CD4-positive, alpha-beta T cell (primary cell): ENCODE measurements at regions not wholly inside any gene's neighbourhood (a gene's known extent, or its start where the extent isn't known, plus 50 kb on each side); places are given as distances from the start of the nearest gene placed in this dataset.

Experiments used
- ATAC-seq: fragments of 200-7000 bp; cut with Tn5 transposase; one replicate; pipeline ENCODE4 v1.10.0; 2022; ENCODE audit warnings: mild to moderate bottlenecking; ENCODE audit not compliant: poor library complexity
- CTCF ChIA-PET: fragments of 350-600 bp; sonication (Branson Sonifier 250); formaldehyde crosslinking; loops from one replicate; lab custom pipeline; 2021; ENCODE audit warnings: antibody characterized with exemption, inconsistent platforms; lab: Charles Lee
- POLR2A ChIA-PET: fragments of 350-600 bp; sonication (Branson Sonifier 250); formaldehyde crosslinking; loops from one replicate; lab custom pipeline; 2021; ENCODE audit warnings: antibody characterized with exemption, inconsistent platforms; lab: Charles Lee
- DNase-seq, 14 experiments: peaks; one replicate each; pipeline ENCODE4 v3.0.0-alpha.2; 2013 to 2020; ENCODE audit warnings: mixed read lengths in 2 of 14
- H3K27ac ChIP-seq, 2 donors: one replicate each; pipeline versions ENCODE4 v1.5.1 to v1.7.0; 2013; ENCODE audit warnings: low read length in 2 of 2, low read depth in 1 of 2, mild to moderate bottlenecking in 1 of 2
- H3K27me3 ChIP-seq, 2 experiments: 1 replicate in 1 of 2; 2 replicates in 1 of 2; pipeline versions ENCODE4 v1.6.1 to v1.7.0; 2013; ENCODE audit warnings: low read length in 2 of 2, control low read depth in 1 of 2, mild to moderate bottlenecking in 1 of 2, moderate library complexity in 1 of 2; ENCODE audit not compliant: insufficient read depth in 2 of 2, control insufficient read depth in 1 of 2
- H3K36me3 ChIP-seq: one replicate; pipeline ENCODE4 v1.6.1; 2013; ENCODE audit warnings: low read length, control low read depth; ENCODE audit not compliant: insufficient read depth
- H3K4me1 ChIP-seq: one replicate; pipeline ENCODE4 v1.6.1; 2013; ENCODE audit warnings: low read length, control low read depth; ENCODE audit not compliant: insufficient read depth
- H3K4me3 ChIP-seq: one replicate; pipeline ENCODE4 v1.5.1; 2013; ENCODE audit warnings: mild to moderate bottlenecking, low read length, moderate library complexity
- H3K9me3 ChIP-seq, 2 experiments: 1 replicate in 1 of 2; 2 replicates in 1 of 2; pipeline versions ENCODE4 v1.6.1 to v1.7.0; 2013; ENCODE audit warnings: low read length in 2 of 2, mild to moderate bottlenecking in 2 of 2, control low read depth in 1 of 2, moderate library complexity in 1 of 2; ENCODE audit not compliant: control insufficient read depth in 1 of 2, insufficient read depth in 1 of 2
- H3K27ac Mint-ChIP-seq: one replicate; pipeline ENCODE4 v1.8.0; 2020; ENCODE audit warnings: mixed read lengths
- H3K27me3 Mint-ChIP-seq: one replicate; pipeline ENCODE4 v1.8.0; 2021; ENCODE audit warnings: mixed read lengths
- H3K36me3 Mint-ChIP-seq: one replicate; pipeline ENCODE4 v1.8.0; 2021; ENCODE audit warnings: low read depth, mixed read lengths
- H3K4me1 Mint-ChIP-seq: one replicate; pipeline ENCODE4 v1.8.0; 2021; ENCODE audit warnings: low read depth, mixed read lengths
- H3K4me3 Mint-ChIP-seq: one replicate; pipeline ENCODE4 v1.8.0; 2020; ENCODE audit warnings: mild to moderate bottlenecking, mixed read lengths
- H3K9me3 Mint-ChIP-seq: one replicate; pipeline ENCODE4 v1.8.0; 2020; ENCODE audit warnings: mixed read lengths
- CTCF ChIP-seq: fragments of 200-600 bp; IDR thresholded peaks from one replicate; pipeline ENCODE4 v1.8.0; 2022; ENCODE audit warnings: antibody characterized with exemption, mild to moderate bottlenecking
- intact Hi-C, 2 experiments: fragments of 100-400 bp; cut with DNase I in 1 of 2; cut with micrococcal nuclease in 1 of 2; formaldehyde crosslinking; loops; one replicate each; pipeline versions ENCODE4 v1.15.1 to v1.9.0; 2023 to 2025; cut with DNase I, micrococcal nuclease

GRCh38 chr2:144158096-144158495, 361.8 kb downstream of the ZEB2 start:
- Histone ChIP-seq H3K27me3 (no peaks in the 10 kb centered on the region), H3K4me3 (no peak overlapping the region), H3K36me3 (no peaks in the 10 kb centered on the region), H3K27ac (no peak overlapping the region), H3K9me3 (no peaks in the 10 kb centered on the region), H3K4me1 (no peaks in the 10 kb centered on the region)
- Mint-ChIP-seq H3K36me3 (no peaks in the 10 kb centered on the region), H3K9me3 (no peaks in the 10 kb centered on the region), H3K27me3 (no peaks in the 10 kb centered on the region), H3K27ac (no peak overlapping the region), H3K4me3 (no peak overlapping the region), H3K4me1 (no peaks in the 10 kb centered on the region)
- ChIA-PET POLR2A (no interaction called here), CTCF (no interaction called here)
- ATAC-seq (no peak), DNase-seq (no peak)
- intact Hi-C loops = no loop called here
- TF ChIP-seq CTCF = no peak

GRCh38 chr2:144156736-144157640, 362.9 kb downstream of the ZEB2 start:
- no peak overlapping the region for H3K4me3 Mint-ChIP-seq
- POLR2A ChIA-PET = no interaction called here

GRCh38 chr2:144154205-144154604, 365.7 kb downstream of the ZEB2 start:
- Mint-ChIP-seq H3K36me3 (no peaks in the 10 kb centered on the region), H3K27me3 (no peaks in the 10 kb centered on the region)

More at GRCh38 chr2:144156736-144157640, 362.9 kb downstream of the ZEB2 start:
- H3K4me1 Mint-ChIP-seq = no peaks in the 10 kb centered on the region
- H3K4me3 ChIP-seq = no peak overlapping the region
- no peaks in the 10 kb centered on the region for H3K27me3 ChIP-seq
- no peaks in the 10 kb centered on the region for H3K36me3 Mint-ChIP-seq
- no peaks in the 10 kb centered on the region for H3K27me3 Mint-ChIP-seq
- H3K9me3 ChIP-seq = no peaks in the 10 kb centered on the region
- CTCF ChIA-PET = no interaction called here
- H3K9me3 Mint-ChIP-seq = no peaks in the 10 kb centered on the region
- no peak overlapping the region for H3K27ac ChIP-seq
- no peaks in the 10 kb centered on the region for H3K4me1 ChIP-seq
- intact Hi-C loops = no loop called here
- no peaks in the 10 kb centered on the region for H3K36me3 ChIP-seq
- DNase-seq (no peak), ATAC-seq (no peak)
- no peak overlapping the region for H3K27ac Mint-ChIP-seq
- no peak for TF ChIP-seq CTCF

More at GRCh38 chr2:144154205-144154604, 365.7 kb downstream of the ZEB2 start:
- no peak overlapping the region for H3K27ac ChIP-seq
- no peaks in the 10 kb centered on the region for H3K9me3 ChIP-seq
- Mint-ChIP-seq H3K4me1 (no peaks in the 10 kb centered on the region), H3K27ac (no peak overlapping the region), H3K9me3 (no peaks in the 10 kb centered on the region), H3K4me3 (no peak overlapping the region)
- no peaks in the 10 kb centered on the region for H3K27me3 ChIP-seq
- intact Hi-C loops = no loop called here
- H3K36me3 ChIP-seq = no peaks in the 10 kb centered on the region
- POLR2A ChIA-PET = no interaction called here
- CTCF ChIA-PET = no interaction called here
- no peaks in the 10 kb centered on the region for H3K4me1 ChIP-seq
- TF ChIP-seq CTCF = no peak
- no peak overlapping the region for H3K4me3 ChIP-seq
- DNase-seq (no peak), ATAC-seq (no peak)
